Vagina (tissue), 2 donors: ENCODE measurements at regions not wholly inside any gene's neighbourhood (a gene's known extent, or its start where the extent isn't known, plus 50 kb on each side); places are given as distances from the start of the nearest gene placed in this dataset.

Experiments used
- POLR2A ChIP-seq, 2 donors: fragments of 450-650 bp; IDR thresholded peaks; one replicate each; pipeline ENCODE4 v1.6.1; 2017; ENCODE audit warnings: antibody characterized with exemption in 2 of 2, mild to moderate bottlenecking in 2 of 2, moderate library complexity in 2 of 2
- POLR2AphosphoS5 ChIP-seq, 2 donors: sonication (generic); formaldehyde crosslinking; IDR thresholded peaks; one replicate each; pipeline ENCODE4 v1.9.0; 2017; ENCODE audit warnings: antibody characterized with exemption in 2 of 2, mild to moderate bottlenecking in 2 of 2, low read depth in 1 of 2; ENCODE audit not compliant: insufficient read depth in 1 of 2
- TF ChIP-seq, protein P1 (sequence below), 3 experiments: fragments of 450-650 bp in 2 of 3; fragments of 200-600 bp in 1 of 3; sonication (generic) in 1 of 3; IDR thresholded peaks; one replicate each; pipeline ENCODE4 v1.5.1; 2017 to 2019; ENCODE audit warnings: antibody characterized with exemption in 3 of 3, mild to moderate bottlenecking in 2 of 3, moderate library complexity in 2 of 3

DNA sequence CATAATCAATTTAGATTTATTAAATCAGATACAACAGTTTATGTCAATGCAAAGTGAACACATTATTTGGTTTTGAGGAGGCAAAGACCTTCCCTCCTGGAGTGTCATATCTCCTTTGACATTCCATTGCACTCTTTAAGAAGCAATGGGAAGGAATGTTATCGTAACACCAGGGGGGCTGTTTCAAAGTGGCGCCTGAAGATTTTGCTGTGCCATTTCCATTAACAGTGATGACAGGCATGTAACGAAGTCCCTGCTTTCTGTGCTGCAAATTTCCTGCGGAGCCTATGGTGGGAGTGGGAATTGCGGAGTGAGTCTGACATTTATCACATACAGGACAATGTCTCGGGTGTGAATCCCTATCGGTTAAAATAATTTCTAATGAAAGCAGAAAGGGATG is 499.6 kb upstream of the RAB6C start:
- TF ChIP-seq, protein P1, sequence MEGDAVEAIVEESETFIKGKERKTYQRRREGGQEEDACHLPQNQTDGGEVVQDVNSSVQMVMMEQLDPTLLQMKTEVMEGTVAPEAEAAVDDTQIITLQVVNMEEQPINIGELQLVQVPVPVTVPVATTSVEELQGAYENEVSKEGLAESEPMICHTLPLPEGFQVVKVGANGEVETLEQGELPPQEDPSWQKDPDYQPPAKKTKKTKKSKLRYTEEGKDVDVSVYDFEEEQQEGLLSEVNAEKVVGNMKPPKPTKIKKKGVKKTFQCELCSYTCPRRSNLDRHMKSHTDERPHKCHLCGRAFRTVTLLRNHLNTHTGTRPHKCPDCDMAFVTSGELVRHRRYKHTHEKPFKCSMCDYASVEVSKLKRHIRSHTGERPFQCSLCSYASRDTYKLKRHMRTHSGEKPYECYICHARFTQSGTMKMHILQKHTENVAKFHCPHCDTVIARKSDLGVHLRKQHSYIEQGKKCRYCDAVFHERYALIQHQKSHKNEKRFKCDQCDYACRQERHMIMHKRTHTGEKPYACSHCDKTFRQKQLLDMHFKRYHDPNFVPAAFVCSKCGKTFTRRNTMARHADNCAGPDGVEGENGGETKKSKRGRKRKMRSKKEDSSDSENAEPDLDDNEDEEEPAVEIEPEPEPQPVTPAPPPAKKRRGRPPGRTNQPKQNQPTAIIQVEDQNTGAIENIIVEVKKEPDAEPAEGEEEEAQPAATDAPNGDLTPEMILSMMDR (IDR thresholded peaks at IDR 0.05), result no peak
- TF ChIP-seq POLR2A (IDR thresholded peaks at IDR 0.05) (no peak), POLR2AphosphoS5 (IDR thresholded peaks at IDR 0.05; ENCODE audit: insufficient read depth in 1 of 2, low read depth in 1 of 2) (no peak)
